B cell (primary cell): ENCODE measurements at regions not wholly inside any gene's neighbourhood (a gene's known extent, or its start where the extent isn't known, plus 50 kb on each side); places are given as distances from the start of the nearest gene placed in this dataset.

Experiments used
- ATAC-seq: fragments of 200-7000 bp; cut with Tn5 transposase; one replicate; pipeline ENCODE4 v1.10.0; 2021; ENCODE audit warnings: low read depth, mild to moderate bottlenecking, moderate number of reproducible peaks, moderate library complexity
- CTCF ChIA-PET: fragments of 350-600 bp; sonication (Branson Sonifier 250); formaldehyde crosslinking; loops from one replicate; lab custom pipeline; 2021; ENCODE audit warnings: antibody characterized with exemption, inconsistent platforms; lab: Charles Lee
- POLR2A ChIA-PET: fragments of 350-600 bp; sonication (Branson Sonifier 250); formaldehyde crosslinking; loops from one replicate; lab custom pipeline; 2021; ENCODE audit warnings: antibody characterized with exemption; lab: Charles Lee
- DNase-seq: peaks from one replicate; pipeline ENCODE4 v3.0.0; 2013
- H2AFZ ChIP-seq: 2 replicates; pipeline ENCODE4 v1.6.1; 2012; ENCODE audit warnings: mild to moderate bottlenecking, low read depth, low read length; ENCODE audit not compliant: insufficient read depth, poor library complexity, severe bottlenecking
- H3K27ac ChIP-seq, 2 donors: 1 replicate in 1 of 2; 2 replicates in 1 of 2; pipeline ENCODE4 v1.5.1; 2012 to 2013; ENCODE audit warnings: low read length in 2 of 2, mild to moderate bottlenecking in 2 of 2, moderate library complexity in 1 of 2
- H3K27me3 ChIP-seq, 4 experiments: fragments of 200-600 bp in 1 of 4; sonication (generic) in 1 of 4; replicated peaks in 1 of 4; 1 replicate in 2 of 4; 2 replicates in 2 of 4; pipeline versions ENCODE4 v1.6.1 to v1.7.0; 2013 to 2016; ENCODE audit warnings: low read length in 3 of 4, mild to moderate bottlenecking in 2 of 4, mixed read lengths in 1 of 4, moderate library complexity in 1 of 4; ENCODE audit not compliant: insufficient read depth in 4 of 4, control insufficient read depth in 3 of 4; ENCODE audit errors: control extremely low read depth in 1 of 4
- H3K36me3 ChIP-seq, 2 experiments: replicated peaks in 1 of 2; 1 replicate in 1 of 2; 2 replicates in 1 of 2; pipeline versions ENCODE4 v1.6.1 to v1.7.1; 2013; ENCODE audit warnings: low read length in 1 of 2; ENCODE audit not compliant: insufficient read depth in 2 of 2, control insufficient read depth in 1 of 2; ENCODE audit errors: control extremely low read depth in 1 of 2, extremely low read depth in 1 of 2
- H3K4me1 ChIP-seq, 2 donors: fragments of 200-600 bp in 1 of 2; sonication (generic) in 1 of 2; 1 replicate in 1 of 2; 2 replicates in 1 of 2; pipeline versions ENCODE4 v1.5.1 to v1.6.1; 2013 to 2017; ENCODE audit warnings: low read length in 2 of 2; ENCODE audit not compliant: control insufficient read depth in 2 of 2, insufficient read depth in 2 of 2
- H3K4me2 ChIP-seq: replicated peaks from 2 replicates; pipeline ENCODE3; 2012; ENCODE audit warnings: mild to moderate bottlenecking, low read depth, low read length; ENCODE audit not compliant: poor library complexity, severe bottlenecking
- H3K4me3 ChIP-seq, 5 experiments: fragments of 200-600 bp in 1 of 5; sonication (generic) in 1 of 5; 1 replicate in 3 of 5; 2 replicates in 2 of 5; pipeline versions ENCODE4 v1.5.1 to v1.7.0; 2011 to 2016; ENCODE audit warnings: low read length in 4 of 5, mild to moderate bottlenecking in 4 of 5, low read depth in 2 of 5, control low read depth in 1 of 5, moderate library complexity in 1 of 5; ENCODE audit not compliant: insufficient read depth in 1 of 5; ENCODE audit errors: control extremely low read depth in 1 of 5, extremely low read depth in 1 of 5
- H3K79me2 ChIP-seq: fragments of 200-600 bp; sonication (generic); one replicate; pipeline ENCODE4 v1.6.0; 2016; ENCODE audit warnings: low read length; ENCODE audit not compliant: control insufficient read depth, insufficient read depth
- H3K9ac ChIP-seq: fragments of 200-600 bp; sonication (generic); 2 replicates; pipeline ENCODE4 v1.6.1; 2017; ENCODE audit warnings: mild to moderate bottlenecking, low read length, moderate library complexity
- H3K9me3 ChIP-seq, 3 donors: one replicate each; pipeline versions ENCODE4 v1.6.1 to v1.7.1; 2013; ENCODE audit warnings: low read length in 2 of 3; ENCODE audit not compliant: control insufficient read depth in 2 of 3, insufficient read depth in 1 of 3; ENCODE audit errors: control extremely low read depth in 1 of 3
- H4K20me1 ChIP-seq: 2 replicates; pipeline ENCODE4 v1.6.0; 2012; ENCODE audit warnings: mild to moderate bottlenecking, low read length; ENCODE audit not compliant: insufficient read depth, control insufficient read depth, poor library complexity, severe bottlenecking
- H3K27ac Mint-ChIP-seq: one replicate; pipeline ENCODE4 v1.8.0; 2021; ENCODE audit warnings: mixed read lengths
- H3K27me3 Mint-ChIP-seq: one replicate; pipeline ENCODE4 v1.8.0; 2021; ENCODE audit warnings: mixed read lengths
- H3K4me1 Mint-ChIP-seq: one replicate; pipeline ENCODE4 v1.8.0; 2021; ENCODE audit warnings: mixed read lengths
- H3K4me3 Mint-ChIP-seq: one replicate; pipeline ENCODE4 v1.8.0; 2021; ENCODE audit warnings: mixed read lengths
- H3K9me3 Mint-ChIP-seq: one replicate; pipeline ENCODE4 v1.8.0; 2022; ENCODE audit warnings: mixed read lengths; ENCODE audit not compliant: insufficient read depth
- CTCF ChIP-seq: fragments of 200-600 bp; IDR thresholded peaks from one replicate; pipeline ENCODE4 v1.8.0; 2022; ENCODE audit warnings: antibody characterized with exemption, mild to moderate bottlenecking
- EZH2 ChIP-seq: IDR thresholded peaks from 2 replicates; pipeline ENCODE4 v1.6.1; 2012; ENCODE audit warnings: borderline replicate concordance, low read depth, mild to moderate bottlenecking, moderate library complexity, low read length; ENCODE audit not compliant: insufficient read depth, poor library complexity, severe bottlenecking
- WGBS: methylation state at CpG from one replicate; pipeline ENCODE4 v1.1.5; 2013; ENCODE audit warnings: missing lambda C conversion rate; ENCODE audit not compliant: insufficient coverage; 5-methylcytosine and 5-hydroxymethylcytosine counted together
- intact Hi-C: fragments of 100-400 bp; cut with micrococcal nuclease; formaldehyde crosslinking; loops from one replicate; pipeline ENCODE4 v1.10.0; 2022

DNA sequence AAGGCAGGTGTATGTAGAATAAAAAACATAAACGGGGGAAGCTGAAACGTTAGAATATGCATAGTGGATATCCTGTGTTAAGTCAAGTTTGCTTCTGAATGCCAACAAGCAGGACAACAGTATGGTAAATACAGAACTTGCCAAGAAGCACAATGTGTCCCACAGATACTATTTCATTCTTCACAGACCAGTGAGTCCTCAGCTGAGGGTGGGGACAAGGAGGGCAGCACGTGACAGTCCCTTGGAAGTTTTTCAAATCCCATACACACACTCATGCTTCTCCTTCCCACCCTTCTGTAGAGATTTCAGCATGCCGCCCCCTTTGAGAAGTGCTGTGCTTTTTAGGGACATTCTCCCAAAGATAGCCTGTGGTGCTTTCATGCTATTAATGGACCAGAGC lies 268.5 kb upstream of the ECI2 start:
- H3K9ac ChIP-seq = no peak overlapping the region
- DNase-seq (no peak), ATAC-seq (no peak)
- peaks cover 10% of the 10 kb centered on the region for H3K27me3 Mint-ChIP-seq
- H4K20me1 ChIP-seq = no peaks in the 10 kb centered on the region
- no peak overlapping the region for H3K4me3 Mint-ChIP-seq
- TF ChIP-seq EZH2 (no peak), CTCF (no peak)
- CTCF ChIA-PET = no interaction called here
- no peak overlapping the region for H3K27ac ChIP-seq
- peaks cover 0 to 14% (median 13%) of the 10 kb centered on the region in 3 donors for H3K9me3 ChIP-seq
- H3K79me2 ChIP-seq = no peaks in the 10 kb centered on the region
- 79% methylated on average over 2 of the region's 4 CpGs for WGBS
- no peak overlapping the region for H3K4me3 ChIP-seq
- no peak overlapping the region for H3K4me2 ChIP-seq
- no peak overlapping the region for H3K27ac Mint-ChIP-seq
- H2AFZ ChIP-seq = no peak overlapping the region
- intact Hi-C loops = loop anchor here (10.0 kb wide), 1 partner anchor 659 kb away; no protein-coding TSS in a partner anchor
- no peaks in the 10 kb centered on the region for H3K36me3 ChIP-seq
- H3K9me3 Mint-ChIP-seq = peaks cover 3% of the 10 kb centered on the region
- peaks cover 10 to 11% of the 10 kb centered on the region in 2 donors for H3K4me1 ChIP-seq
- H3K4me1 Mint-ChIP-seq = peaks cover 29% of the 10 kb centered on the region
- POLR2A ChIA-PET = no interaction called here
- H3K27me3 ChIP-seq = peaks cover 0 to 3% (median 0%) of the 10 kb centered on the region in 4 experiments

- TF ChIP-seq CTCF = no peak
- no peak for TF ChIP-seq EZH2
- no peaks in the 10 kb centered on the region for H4K20me1 ChIP-seq
- H3K79me2 ChIP-seq = no peaks in the 10 kb centered on the region
- ChIA-PET POLR2A (no interaction called here), CTCF (interaction anchor here (0.6 kb wide), 1 partner anchor 1605 kb away, joined by 3 read pairs; no protein-coding TSS in a partner anchor)
- H3K27me3 ChIP-seq = peaks cover 0 to 3% (median 0%) of the 10 kb centered on the region in 4 experiments
- no peak overlapping the region for H2AFZ ChIP-seq
- peaks cover 3% of the 10 kb centered on the region for H3K9me3 Mint-ChIP-seq
- no peaks in the 10 kb centered on the region for H3K36me3 ChIP-seq
- no peak overlapping the region for H3K9ac ChIP-seq
- DNase-seq (no peak), ATAC-seq (no peak)
- H3K4me1 ChIP-seq = peaks cover 7% of the 10 kb centered on the region in 2 donors
- H3K27me3 Mint-ChIP-seq = peaks cover 10% of the 10 kb centered on the region
- 97% methylated on average over 6 of the region's 12 CpGs for WGBS
- H3K4me3 ChIP-seq = no peak overlapping the region
- H3K4me3 Mint-ChIP-seq = no peak overlapping the region
- peaks cover 22% of the 10 kb centered on the region for H3K4me1 Mint-ChIP-seq
- H3K4me2 ChIP-seq = no peak overlapping the region
- intact Hi-C loops = loop anchor here (10.0 kb wide), 1 partner anchor 658 kb away; no protein-coding TSS in a partner anchor
- no peak overlapping the region for H3K27ac Mint-ChIP-seq
- peaks cover 0 to 14% (median 13%) of the 10 kb centered on the region in 3 donors for H3K9me3 ChIP-seq
- H3K27ac ChIP-seq = no peak overlapping the region
Observed at GRCh38 chr6:4403023-4403752, 267.8 kb upstream of the ECI2 start.
